ENCODE measurements at regions not wholly inside any gene's neighbourhood (a gene's known extent, or its start where the extent isn't known, plus 50 kb on each side); places are given as distances from the start of the nearest gene placed in this dataset.
"Not testable (repeated sequence)": the region's sequence is repeated elsewhere in the genome, so short reads cannot be mapped to it uniquely, and the experiment has no call there.

DNA sequence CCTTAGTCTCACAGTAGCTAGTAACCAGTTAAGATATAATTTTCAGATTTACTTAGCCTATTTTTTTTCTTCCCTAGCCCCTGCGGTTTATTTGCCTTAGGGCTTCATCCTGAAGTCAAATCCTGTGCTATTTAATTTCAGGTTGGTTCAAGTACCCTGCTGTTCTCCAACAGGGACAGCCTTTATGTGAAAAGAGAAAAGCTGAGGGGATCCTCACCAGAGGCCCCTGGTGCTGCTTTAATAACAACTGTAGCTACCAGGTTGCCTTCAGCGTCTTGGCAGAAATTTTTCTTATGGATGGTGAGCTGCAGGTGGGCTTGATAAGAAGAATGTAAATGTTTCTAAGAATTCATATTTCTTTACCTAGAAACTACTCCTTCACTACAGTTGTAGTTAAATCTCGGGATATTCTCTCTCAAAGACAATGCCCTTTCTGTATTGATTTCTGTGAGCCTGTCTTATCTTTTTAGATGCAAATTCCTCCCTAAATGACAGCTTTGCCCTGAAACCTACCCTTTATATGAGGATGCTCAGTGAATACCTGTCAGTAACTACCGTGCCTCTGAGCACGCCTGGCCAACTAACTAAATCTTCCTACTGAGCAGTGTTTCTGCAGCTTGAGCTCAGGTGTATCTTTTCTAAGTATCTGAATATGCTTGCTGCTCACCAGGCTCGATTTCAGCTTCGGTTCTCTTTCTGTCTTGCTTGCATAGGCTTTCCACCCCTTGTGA is 320.5 kb downstream of the MMUT start:
- no peak for DNase-seq (ENCODE audit: low read depth, low spot score)
- H3K27ac ChIP-seq, result no peak overlapping the region

DNA sequence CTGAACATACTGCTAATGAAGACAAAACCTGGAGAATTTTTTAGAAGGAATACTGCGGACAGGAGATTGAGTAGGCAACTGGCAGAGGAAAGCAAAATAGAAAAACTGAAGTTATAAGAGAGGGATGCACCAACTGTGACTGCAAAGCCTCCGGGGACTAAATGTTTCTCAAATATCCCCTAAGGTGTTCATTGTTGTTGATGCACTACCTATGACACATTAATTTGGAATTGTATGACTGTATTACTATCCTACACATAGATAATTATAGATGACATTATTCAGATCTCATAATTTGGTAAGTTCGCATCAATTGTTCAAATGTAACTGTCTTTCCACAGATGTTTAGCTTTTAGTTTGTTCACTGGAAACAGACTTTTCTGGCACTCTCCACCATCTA is 341.1 kb downstream of the MMUT start:
- no peak overlapping the region for H3K27ac ChIP-seq
- DNase-seq (ENCODE audit: low read depth, low spot score), result no peak

DNA sequence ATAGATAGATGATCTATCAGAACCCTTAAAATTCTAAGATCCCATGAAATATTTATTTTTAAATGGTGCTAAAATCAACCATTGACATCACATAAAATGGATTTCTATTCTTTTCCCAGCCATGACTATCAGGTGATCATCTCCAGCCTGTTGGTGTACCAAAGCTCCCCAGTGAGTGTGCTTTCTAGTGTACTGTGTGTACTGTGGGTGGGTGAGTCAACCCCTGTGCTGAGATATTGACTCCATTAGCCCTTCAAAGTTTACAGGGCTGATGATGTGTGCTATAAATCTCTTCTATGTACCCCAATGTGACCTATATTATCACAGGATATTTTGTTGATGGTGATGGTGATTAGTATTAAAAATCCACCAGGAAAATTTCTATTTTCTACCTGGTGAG is 344.6 kb downstream of the MMUT start:
- DNase-seq (ENCODE audit: low read depth, low spot score), result peak; percentile 10
- no peak overlapping the region for H3K27ac ChIP-seq

DNA sequence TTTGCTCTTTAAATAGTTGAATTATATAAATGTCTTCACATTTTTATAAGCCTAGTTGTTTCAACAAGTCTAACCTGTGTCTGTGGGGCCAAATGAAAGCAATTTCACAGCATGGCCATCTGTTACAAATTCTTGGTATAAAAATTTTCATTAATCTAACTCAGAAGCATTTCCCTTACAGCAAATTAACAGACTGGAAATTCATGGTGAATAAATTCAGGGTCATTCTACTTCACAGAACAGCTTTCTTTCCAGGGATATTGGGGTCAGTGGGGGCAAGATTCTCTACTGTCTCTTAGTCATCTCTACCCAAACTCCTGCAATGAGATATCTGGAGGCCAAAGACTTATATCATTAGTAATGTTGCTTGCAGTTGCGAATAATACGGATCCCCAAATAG is 352.1 kb downstream of the MMUT start:
- no peak overlapping the region for H3K27ac ChIP-seq
- DNase-seq (ENCODE audit: low read depth, low spot score), result no peak

DNA sequence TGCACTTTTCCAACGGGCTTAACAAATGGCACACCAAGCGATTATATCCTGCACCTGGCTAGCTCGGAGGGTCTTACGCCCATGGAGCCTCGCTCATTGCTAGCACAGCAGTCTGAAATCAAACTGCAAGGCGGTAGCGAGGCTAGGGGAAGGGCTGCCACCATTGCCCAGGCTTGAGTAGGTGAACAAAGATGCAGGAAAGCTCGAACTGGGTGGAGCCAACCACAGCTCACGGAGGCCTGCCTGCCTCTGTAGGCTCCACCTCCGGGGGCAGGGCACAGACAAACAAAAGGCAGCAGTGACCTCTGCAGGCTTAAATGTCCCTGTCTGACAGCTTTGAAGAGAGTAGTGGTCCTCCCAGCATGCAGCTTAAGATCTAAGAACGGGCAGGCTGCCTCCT is 365.4 kb downstream of the MMUT start:
- not testable (repeated sequence) for DNase-seq (ENCODE audit: low read depth, low spot score); H3K27ac ChIP-seq

DNA sequence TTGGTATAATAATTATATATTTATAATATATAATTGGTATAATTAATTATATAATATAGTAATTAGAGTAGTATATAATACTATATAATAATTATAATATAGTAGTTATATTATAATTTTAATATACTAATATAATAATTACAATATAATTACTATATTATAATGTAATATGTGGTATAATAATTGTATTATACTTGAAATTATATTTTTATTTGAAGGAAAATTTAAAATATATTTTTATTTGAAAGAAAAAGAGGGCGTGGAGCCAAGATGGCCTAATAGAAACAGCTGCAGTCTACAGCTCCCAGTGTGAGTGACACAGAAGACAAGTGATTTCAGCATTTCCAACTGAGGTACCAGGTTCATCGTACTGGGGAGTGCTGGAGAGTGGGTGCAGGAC is 365.9 kb downstream of the MMUT start:
- H3K27ac ChIP-seq, result no peak overlapping the region
- no peak for DNase-seq (ENCODE audit: low read depth, low spot score)

DNA sequence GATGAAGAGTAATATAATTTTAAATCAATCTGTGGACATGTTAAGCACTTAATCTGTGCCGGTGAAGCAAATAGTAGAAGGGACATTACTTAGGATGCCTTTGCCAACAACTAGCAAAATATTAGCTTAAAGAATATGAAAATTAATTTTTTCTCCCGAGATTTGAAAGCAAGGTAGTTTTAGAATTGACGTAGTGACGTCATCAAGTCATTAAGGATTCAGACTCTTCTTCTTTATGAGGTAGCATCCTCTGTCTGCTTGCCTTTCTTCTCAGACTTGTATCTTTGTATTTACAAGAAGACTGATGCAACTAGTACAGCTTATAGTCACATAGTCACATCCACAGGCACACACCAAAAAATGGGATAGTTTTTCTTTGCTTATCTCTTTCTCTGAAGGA is 374.4 kb downstream of the MMUT start:
- no peak overlapping the region for H3K27ac ChIP-seq
- DNase-seq (ENCODE audit: low read depth, low spot score), result no peak

DNA sequence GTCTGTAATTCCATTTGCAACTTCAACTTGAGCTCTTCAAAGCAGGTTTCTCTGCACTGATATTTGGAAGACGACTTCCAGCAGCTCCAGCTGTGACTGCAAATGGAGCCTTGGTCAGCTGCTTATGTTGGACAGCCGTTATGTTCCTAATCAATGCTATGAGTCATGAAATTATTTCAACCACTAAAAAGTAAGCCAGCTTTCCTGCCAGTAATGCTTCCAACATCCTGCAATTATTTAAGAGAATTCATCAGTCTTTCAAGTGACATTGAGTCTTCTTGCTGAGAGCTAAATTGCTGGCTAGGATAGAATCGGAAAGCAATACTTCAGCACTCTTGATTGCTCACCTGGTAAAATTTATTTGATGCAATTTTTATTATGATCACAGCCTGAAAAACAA is 375.7 kb downstream of the MMUT start:
- no peak for DNase-seq (ENCODE audit: low read depth, low spot score)
- no peak overlapping the region for H3K27ac ChIP-seq

DNA sequence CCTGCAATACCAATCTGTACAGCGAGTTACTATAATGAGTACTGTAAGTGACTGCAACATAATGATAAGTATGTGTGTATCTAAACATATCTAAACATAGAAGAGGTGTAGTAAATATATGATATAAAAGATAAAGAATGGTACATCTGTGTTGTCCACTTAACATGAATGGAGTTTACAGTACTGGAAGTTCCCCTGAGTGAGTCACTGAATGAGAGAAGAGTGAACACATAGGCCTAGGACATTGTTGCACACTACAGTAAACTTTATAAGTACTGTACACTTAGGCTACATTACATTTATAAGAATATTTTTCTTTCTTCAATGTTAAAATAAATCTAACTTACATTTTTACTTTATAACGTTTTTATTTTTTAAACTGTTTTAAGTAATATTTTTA is 380.4 kb downstream of the MMUT start:
- peak; percentile 3 for DNase-seq (ENCODE audit: low read depth, low spot score)
- no peak overlapping the region for H3K27ac ChIP-seq

DNA sequence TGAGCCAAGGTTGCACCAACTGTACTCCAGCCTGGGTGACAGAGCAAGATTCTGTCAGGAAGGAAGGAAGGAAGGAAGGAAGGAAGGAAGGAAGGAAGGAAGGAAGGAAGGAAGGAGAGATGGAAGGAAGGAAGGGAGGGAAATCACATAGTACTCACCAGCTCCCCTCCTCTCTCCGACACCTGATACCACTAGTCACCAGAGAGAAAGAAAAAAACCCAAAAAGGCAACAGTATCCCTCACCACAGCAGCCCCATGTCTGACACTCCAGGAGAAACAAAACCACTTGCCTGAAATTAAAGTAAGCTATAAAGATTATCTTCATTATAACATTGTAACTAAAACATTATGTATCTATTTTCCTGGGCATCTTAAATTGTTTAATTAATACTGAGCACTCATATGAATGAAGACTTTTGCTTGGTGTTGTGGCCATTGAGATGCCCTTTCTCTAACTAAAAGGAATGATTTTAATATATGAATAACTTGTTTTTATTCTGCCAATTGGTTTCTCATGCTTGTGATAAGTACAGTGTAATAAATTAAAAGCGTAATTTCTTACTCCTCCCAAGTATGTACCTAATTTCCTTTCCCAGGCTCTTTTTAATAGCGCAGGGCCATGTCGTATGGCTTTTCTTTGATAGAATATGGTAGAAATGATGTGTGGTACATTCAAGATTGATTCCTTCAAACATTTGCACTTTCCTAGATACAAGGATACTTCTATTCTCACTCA is 390.0 kb downstream of the MMUT start:
- DNase-seq (ENCODE audit: low read depth, low spot score), result no peak
- no peak overlapping the region for H3K27ac ChIP-seq

DNA sequence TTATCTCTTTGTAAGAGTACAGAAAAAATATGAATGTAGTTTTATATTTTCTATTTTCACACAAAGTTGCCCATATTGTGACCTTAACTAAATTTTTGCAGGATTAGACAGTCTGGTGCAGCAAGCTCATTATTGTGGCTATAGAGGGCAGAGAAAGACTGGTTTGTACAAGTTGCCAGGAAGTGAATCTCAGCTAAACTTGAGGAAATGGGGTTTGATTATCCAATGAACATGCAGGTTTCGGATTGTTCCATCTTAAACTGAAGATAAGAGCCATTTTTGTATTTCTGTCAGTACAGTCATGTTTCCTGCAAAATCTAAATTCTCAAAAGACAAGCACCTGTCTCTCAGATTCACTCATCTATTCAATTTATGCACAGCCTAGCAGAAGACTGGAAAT is 390.9 kb downstream of the MMUT start:
- no peak overlapping the region for H3K27ac ChIP-seq
- DNase-seq (ENCODE audit: low read depth, low spot score), result no peak

DNA sequence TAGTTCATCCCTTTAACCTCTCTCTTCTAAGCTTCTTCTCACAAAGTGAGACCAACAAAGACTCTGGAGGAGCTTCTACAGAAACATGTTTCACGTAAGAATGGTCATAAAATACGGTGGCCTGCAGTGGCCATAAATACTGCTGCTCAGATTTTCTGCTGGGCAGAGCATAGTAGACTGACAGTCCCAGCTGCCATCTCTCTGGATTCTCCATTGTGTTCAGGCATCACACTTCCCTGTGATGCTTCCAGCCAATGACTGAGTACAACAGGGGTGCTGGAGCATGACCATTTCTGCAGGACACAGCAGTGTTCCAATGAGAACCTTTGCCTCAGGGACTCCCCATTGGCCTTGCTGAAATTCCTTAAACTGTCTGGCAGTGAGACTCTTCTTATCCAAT is 392.6 kb downstream of the MMUT start:
- DNase-seq (ENCODE audit: low read depth, low spot score), result no peak
- no peak overlapping the region for H3K27ac ChIP-seq

DNA sequence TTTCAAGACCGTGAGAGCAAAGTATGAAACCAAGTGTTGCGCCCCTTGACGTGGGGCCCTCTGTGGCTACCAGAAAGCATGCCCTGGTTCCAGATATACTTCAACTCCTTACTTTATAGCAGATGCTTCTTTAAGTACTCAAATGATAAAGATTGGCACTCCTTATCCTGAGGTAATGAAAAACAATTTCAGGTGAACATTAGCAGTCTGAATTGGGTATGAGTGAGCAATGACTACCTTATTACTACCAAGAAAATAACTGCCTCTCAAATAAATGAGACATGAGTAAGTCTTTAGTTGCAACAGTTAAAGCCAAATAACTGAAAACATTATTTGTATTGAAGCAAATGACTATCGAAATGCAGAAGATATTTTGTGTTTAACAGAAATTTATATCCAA is 408.7 kb downstream of the MMUT start:
- DNase-seq (ENCODE audit: low read depth, low spot score), result no peak
- peak overlapping the region; percentile 72 for H3K27ac ChIP-seq

DNA sequence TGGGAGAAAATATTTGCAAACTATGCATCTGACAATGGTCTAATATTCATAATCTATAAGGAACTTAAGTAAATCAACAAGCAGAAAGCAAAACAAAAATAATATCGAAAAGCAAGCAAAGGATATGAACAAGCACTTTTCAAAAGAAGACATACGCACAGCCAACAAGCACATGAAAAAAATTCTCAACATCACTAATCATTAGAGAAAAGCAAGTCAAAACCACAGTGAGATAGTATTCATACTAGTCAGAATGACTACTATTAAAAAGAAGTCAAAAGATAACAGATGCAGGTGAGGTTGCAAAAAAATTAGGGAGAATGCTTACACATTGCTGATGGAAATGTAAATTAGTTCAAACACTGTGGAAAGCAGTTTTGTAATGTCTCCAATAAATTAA is 410.2 kb downstream of the MMUT start:
- DNase-seq (ENCODE audit: low read depth, low spot score), result no peak
- peak overlapping the region; percentile 72 for H3K27ac ChIP-seq

DNA sequence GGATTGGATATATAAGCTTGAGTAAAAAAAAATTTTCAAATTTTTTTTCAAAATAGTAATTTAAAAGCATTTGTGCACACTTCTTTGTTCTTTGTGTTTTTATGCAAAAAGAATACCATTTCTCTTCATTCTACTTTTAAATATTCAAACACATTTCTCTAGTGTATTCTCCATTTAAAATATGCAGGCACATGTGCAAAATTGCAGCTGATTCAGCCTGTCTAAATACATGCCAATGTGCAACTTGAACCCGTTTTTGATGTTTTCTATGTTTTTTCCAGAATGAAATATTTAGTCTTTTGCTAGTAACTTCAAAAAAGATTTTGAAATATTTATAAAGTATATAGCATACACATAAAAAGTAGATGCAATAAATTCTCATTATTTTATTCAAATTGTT is 411.8 kb downstream of the MMUT start:
- DNase-seq (ENCODE audit: low read depth, low spot score), result no peak
- H3K27ac ChIP-seq, result no peak overlapping the region

DNA sequence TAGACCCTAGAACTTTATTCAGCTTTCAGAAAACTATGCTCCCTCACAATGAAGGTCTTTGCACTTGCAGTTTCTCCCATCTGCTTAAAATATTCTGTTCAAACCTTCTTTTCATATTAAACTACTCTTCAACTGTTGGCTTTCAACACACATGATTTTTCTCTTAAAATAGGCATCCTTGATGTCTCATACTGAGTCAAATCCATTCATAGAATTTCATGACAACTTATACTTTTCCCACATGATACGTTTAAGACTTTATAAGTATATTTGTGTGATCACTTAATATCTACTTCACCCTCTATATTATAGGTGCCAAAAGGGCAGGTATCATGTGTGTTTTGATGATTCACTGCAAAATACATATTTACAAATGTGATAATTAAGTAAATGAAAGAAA is 412.5 kb downstream of the MMUT start:
- DNase-seq (ENCODE audit: low read depth, low spot score), result no peak
- H3K27ac ChIP-seq, result no peak overlapping the region

DNA sequence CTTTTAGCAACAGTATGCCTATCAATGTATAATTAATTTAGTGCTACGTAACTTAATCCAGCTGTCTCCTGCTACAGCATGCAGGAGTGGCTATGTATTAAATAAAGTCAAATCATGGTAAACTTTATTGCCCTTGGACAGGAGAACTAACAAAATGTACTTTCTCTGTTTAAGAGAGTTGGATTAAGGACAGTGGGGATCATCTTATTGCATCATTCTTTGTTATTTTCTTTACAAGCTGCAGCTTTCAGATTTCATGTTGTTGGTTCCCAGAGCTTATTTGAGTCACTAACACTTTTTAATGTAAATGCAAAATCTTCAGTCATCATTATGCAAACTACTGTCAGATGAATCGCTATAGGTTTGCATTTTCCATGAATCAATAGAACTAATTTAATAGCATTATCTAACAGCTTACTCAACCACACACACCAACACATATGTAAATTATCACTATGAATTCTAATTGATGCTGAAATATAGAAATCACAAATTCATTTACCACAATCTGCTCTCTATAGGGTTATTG is 424.7 kb downstream of the MMUT start:
- DNase-seq (ENCODE audit: low read depth, low spot score), result no peak
- H3K27ac ChIP-seq, result no peak overlapping the region

DNA sequence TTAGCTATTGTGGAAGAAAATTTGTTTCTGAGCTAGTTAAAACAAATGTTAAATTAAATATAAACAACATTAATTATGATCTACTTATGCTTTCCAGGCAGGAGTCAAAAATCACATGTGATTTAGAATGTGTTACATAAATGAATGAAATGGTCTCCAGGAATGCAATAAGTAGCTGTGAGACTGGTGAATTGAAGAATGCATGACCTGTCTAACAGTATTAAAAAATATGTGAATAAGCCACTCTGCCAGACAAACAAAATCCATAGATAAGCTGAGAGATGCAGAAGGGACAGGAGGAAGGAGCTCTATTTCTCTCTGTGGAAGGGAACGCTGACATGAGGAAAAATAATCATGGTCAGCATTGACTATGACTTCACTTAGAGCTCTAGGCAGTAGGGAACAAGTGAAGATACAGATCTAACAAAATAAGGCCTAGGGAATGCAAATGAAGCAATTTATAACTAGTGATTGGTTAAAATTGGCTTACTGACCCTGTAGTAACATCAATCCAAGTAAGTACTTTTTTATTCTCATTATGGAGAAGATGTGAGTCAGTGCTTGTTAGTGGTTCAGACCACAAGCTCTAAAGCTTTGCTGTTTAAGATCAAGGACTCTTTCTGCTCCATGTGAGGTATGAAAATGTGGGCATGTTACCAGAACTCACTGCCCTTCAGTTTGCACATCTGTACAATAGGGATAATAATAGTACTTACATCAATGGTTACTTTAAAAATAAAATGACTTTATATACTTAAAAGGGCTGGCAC is 432.6 kb downstream of the MMUT start:
- no peak for DNase-seq (ENCODE audit: low read depth, low spot score)
- H3K27ac ChIP-seq, result no peak overlapping the region

DNA sequence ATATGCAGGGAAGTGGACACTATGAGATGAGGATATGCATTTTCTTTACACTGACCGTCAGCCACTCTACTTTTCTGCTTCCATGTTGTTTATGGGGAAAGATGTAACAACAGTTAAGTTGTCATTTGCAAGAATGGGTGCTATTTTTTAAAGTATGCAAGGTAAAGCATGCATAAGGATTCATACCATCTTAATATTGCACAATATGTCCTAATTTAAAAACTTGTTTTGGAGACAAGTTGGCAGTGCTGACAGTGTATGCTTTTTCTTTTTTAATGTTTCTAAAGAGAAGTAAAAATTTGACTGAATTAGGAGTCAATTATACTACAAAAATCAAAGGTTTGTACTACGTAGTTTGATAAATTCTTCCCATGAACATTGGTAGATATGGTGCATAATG is 435.4 kb downstream of the MMUT start:
- no peak for DNase-seq (ENCODE audit: low read depth, low spot score)
- no peak overlapping the region for H3K27ac ChIP-seq

DNA sequence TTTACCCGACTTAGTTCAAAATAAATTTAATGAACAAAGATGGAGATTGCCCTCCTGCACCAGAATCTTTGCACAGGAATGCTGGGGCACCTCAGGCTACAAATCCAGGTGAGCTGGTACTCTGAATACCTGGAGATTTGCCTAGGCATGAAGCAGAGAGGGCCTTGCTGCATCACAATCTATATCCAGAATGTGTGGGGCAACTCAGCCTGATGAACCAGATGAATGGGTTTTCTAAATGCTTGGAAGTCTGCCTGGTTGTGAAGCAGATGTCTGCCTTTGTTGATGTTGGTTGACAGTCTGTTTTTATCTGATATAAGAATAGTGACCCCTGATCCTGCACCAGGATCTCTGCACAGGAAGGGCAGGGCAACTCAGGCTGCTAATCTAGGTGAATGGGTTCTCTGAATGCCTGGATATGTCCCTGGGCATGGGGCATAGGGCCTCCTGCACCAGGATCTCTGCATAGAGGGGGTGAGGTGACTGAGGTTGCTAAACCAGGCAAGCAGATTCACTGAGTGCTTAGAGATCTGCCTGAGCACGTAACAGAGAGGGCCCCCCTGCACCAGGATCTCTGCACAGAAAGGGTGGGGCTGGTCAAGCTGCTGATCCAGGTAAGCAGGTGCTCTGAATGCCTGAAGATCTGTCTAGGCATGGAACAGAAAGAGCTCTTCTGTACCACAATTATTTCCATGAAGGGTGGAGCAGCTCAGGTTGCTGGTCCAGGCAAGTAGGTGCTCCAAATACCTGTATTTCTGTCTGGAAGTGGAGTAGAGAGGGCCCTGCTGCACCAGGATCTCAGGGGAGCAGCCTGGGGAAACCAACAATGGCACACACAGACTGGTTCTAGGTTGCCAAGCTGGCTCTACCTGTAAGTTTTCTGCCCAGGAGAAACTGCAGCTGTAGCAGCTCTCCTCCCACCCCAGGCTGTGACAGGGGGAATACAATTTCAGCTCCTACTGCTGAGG is 437.5 kb downstream of the MMUT start:
- peak; percentile 43 for DNase-seq (ENCODE audit: low read depth, low spot score)
- H3K27ac ChIP-seq, result no peak overlapping the region
